22Rv1 (cell line): ENCODE measurements at regions not wholly inside any gene's neighbourhood (a gene's known extent, or its start where the extent isn't known, plus 50 kb on each side); places are given as distances from the start of the nearest gene placed in this dataset.

Source experiments
- ZFX ChIP-seq: fragments of 450-650 bp; IDR thresholded peaks from 2 replicates; pipeline ENCODE4 v1.6.1; 2017; ENCODE audit warnings: antibody characterized with exemption, borderline replicate concordance
- TF ChIP-seq, protein P1 (sequence below): fragments of 450-650 bp; IDR thresholded peaks from 2 replicates; pipeline ENCODE4 v1.5.1; 2017; ENCODE audit warnings: mild to moderate bottlenecking

GRCh38 chr17:74115586-74115985 is 87.9 kb upstream of the RPL38 start:
- TF ChIP-seq, protein P1, sequence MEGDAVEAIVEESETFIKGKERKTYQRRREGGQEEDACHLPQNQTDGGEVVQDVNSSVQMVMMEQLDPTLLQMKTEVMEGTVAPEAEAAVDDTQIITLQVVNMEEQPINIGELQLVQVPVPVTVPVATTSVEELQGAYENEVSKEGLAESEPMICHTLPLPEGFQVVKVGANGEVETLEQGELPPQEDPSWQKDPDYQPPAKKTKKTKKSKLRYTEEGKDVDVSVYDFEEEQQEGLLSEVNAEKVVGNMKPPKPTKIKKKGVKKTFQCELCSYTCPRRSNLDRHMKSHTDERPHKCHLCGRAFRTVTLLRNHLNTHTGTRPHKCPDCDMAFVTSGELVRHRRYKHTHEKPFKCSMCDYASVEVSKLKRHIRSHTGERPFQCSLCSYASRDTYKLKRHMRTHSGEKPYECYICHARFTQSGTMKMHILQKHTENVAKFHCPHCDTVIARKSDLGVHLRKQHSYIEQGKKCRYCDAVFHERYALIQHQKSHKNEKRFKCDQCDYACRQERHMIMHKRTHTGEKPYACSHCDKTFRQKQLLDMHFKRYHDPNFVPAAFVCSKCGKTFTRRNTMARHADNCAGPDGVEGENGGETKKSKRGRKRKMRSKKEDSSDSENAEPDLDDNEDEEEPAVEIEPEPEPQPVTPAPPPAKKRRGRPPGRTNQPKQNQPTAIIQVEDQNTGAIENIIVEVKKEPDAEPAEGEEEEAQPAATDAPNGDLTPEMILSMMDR: no peak
- TF ChIP-seq ZFX: no peak
